GM23338 (cell line): ENCODE measurements at regions not wholly inside any gene's neighbourhood (a gene's known extent, or its start where the extent isn't known, plus 50 kb on each side); places are given as distances from the start of the nearest gene placed in this dataset.
A peak's percentile ranks its signal among the peaks of the same experiment; 100 is the strongest.

Experiments
- ATAC-seq: fragments of 200-7000 bp; cut with Tn5 transposase; 3 replicates; pipeline ENCODE4 v1.9.1; 2020
- DNase-seq: peaks from one replicate; pipeline ENCODE4 v3.0.0-alpha.2; 2015; ENCODE audit warnings: low spot score
- H2AFZ ChIP-seq: fragments of 200-600 bp; sonication (generic); 2 replicates; pipeline ENCODE4 v1.8.0; 2016; ENCODE audit warnings: antibody characterized with exemption, mild to moderate bottlenecking, moderate library complexity
- H3F3A ChIP-seq: fragments of 200-600 bp; sonication (generic); replicated peaks from 2 replicates; pipeline ENCODE4 v1.8.0; 2017; ENCODE audit warnings: antibody characterized with exemption, mixed run types, low read depth
- H3K27ac ChIP-seq: fragments of 200-600 bp; sonication (generic); 2 replicates; pipeline ENCODE4 v1.6.1; 2016; ENCODE audit warnings: low read depth
- H3K27me3 ChIP-seq: fragments of 200-600 bp; sonication (generic); 2 replicates; pipeline ENCODE4 v1.8.0; 2016; ENCODE audit warnings: mild to moderate bottlenecking, mixed run types, moderate library complexity; ENCODE audit not compliant: insufficient read depth
- H3K36me3 ChIP-seq: fragments of 200-600 bp; sonication (generic); 2 replicates; pipeline ENCODE4 v1.8.0; 2016; ENCODE audit warnings: mild to moderate bottlenecking; ENCODE audit not compliant: insufficient read depth
- H3K4me1 ChIP-seq: fragments of 200-600 bp; sonication (generic); 2 replicates; pipeline ENCODE4 v1.8.0; 2016; ENCODE audit warnings: mild to moderate bottlenecking, moderate library complexity; ENCODE audit not compliant: insufficient read depth
- H3K4me2 ChIP-seq: fragments of 200-600 bp; sonication (generic); 2 replicates; pipeline ENCODE4 v1.7.1; 2017; ENCODE audit warnings: mixed run types
- H3K4me3 ChIP-seq: fragments of 200-600 bp; sonication (generic); 2 replicates; pipeline ENCODE4 v1.6.1; 2016; ENCODE audit warnings: mixed run types
- H3K79me2 ChIP-seq: fragments of 200-600 bp; sonication (generic); replicated peaks from 2 replicates; pipeline ENCODE4 v1.8.0; 2017; ENCODE audit warnings: mild to moderate bottlenecking; ENCODE audit not compliant: insufficient read depth
- H3K9me2 ChIP-seq: fragments of 200-600 bp; sonication (generic); 2 replicates; pipeline ENCODE4 v1.8.0; 2017; ENCODE audit not compliant: insufficient read depth
- H4K20me1 ChIP-seq: fragments of 200-600 bp; sonication (generic); replicated peaks from 2 replicates; pipeline ENCODE4 v1.8.0; 2017; ENCODE audit warnings: mild to moderate bottlenecking; ENCODE audit not compliant: insufficient read depth
- H3K27ac Mint-ChIP-seq: 2 replicates; pipeline ENCODE4 v1.8.0; 2020; ENCODE audit warnings: inconsistent platforms, mild to moderate bottlenecking, moderate library complexity, mixed read lengths
- H3K27me3 Mint-ChIP-seq: 3 replicates; pipeline ENCODE4 v1.8.0; 2022; ENCODE audit warnings: low read depth, mild to moderate bottlenecking, moderate library complexity, mixed read lengths, inconsistent platforms; ENCODE audit not compliant: insufficient read depth, poor library complexity
- H3K36me3 Mint-ChIP-seq: 3 replicates; pipeline ENCODE4 v1.8.0; 2021; ENCODE audit warnings: low read depth, mild to moderate bottlenecking, inconsistent platforms, moderate library complexity, mixed read lengths
- H3K4me1 Mint-ChIP-seq: 3 replicates; pipeline ENCODE4 v1.8.0; 2020; ENCODE audit warnings: mild to moderate bottlenecking, inconsistent platforms, mixed read lengths
- H3K4me3 Mint-ChIP-seq: 3 replicates; pipeline ENCODE4 v1.8.0; 2021; ENCODE audit warnings: moderate library complexity, mild to moderate bottlenecking, inconsistent platforms, mixed read lengths
- H3K9me3 Mint-ChIP-seq: 3 replicates; pipeline ENCODE4 v1.8.0; 2020; ENCODE audit warnings: moderate library complexity, mild to moderate bottlenecking, inconsistent platforms, mixed read lengths
- CREB1 ChIP-seq: fragments of 250-450 bp; sonication (Bioruptor Pico); IDR thresholded peaks from 2 replicates; pipeline ENCODE4 v1.5.0; 2020; ENCODE audit warnings: low read depth, mild to moderate bottlenecking, moderate library complexity
- CTCF ChIP-seq, 2 experiments: fragments of 200-600 bp in 1 of 2; sonication (generic) in 1 of 2; conservative IDR thresholded peaks; 2 replicates each; pipeline versions ENCODE4 v1.5.1 to v1.6.1; 2016 to 2017; ENCODE audit warnings: antibody characterized with exemption in 2 of 2, low read depth in 2 of 2, mild to moderate bottlenecking in 2 of 2, moderate library complexity in 1 of 2
- ETS1 ChIP-seq: IDR thresholded peaks from 2 replicates; pipeline ENCODE4 v1.6.1; 2016; ENCODE audit warnings: antibody characterized with exemption
- EZH2 ChIP-seq: fragments of 200-600 bp; sonication (generic); IDR thresholded peaks from one replicate; pipeline ENCODE4 v1.8.0; 2017; ENCODE audit warnings: antibody characterized with exemption, mild to moderate bottlenecking, low read depth; ENCODE audit not compliant: unreplicated experiment
- EZH2phosphoT487 ChIP-seq: fragments of 200-600 bp; sonication (generic); IDR thresholded peaks from one replicate; pipeline ENCODE4 v1.8.1; 2018; ENCODE audit warnings: antibody characterized with exemption; ENCODE audit not compliant: unreplicated experiment
- JUNB ChIP-seq: IDR thresholded peaks from one replicate; pipeline ENCODE4 v1.6.1; 2016; ENCODE audit warnings: antibody characterized with exemption; ENCODE audit not compliant: unreplicated experiment
- NANOG ChIP-seq: IDR thresholded peaks from 2 replicates; pipeline ENCODE4 v1.6.1; 2016; ENCODE audit warnings: antibody characterized with exemption, borderline replicate concordance
- POLR2AphosphoS5 ChIP-seq: IDR thresholded peaks from 2 replicates; pipeline ENCODE4 v1.6.1; 2016; ENCODE audit warnings: antibody characterized with exemption, low read depth
- REST ChIP-seq: IDR thresholded peaks from one replicate; pipeline ENCODE4 v1.6.1; 2018; ENCODE audit warnings: antibody characterized with exemption; ENCODE audit not compliant: unreplicated experiment
- STAT1 ChIP-seq: IDR thresholded peaks from one replicate; pipeline ENCODE4 v1.6.1; 2016; ENCODE audit warnings: antibody characterized with exemption; ENCODE audit not compliant: unreplicated experiment
- ZNF114 ChIP-seq: fragments of 250-450 bp; sonication (Bioruptor Pico); IDR thresholded peaks from 2 replicates; pipeline ENCODE4 v1.5.0; 2020; ENCODE audit warnings: mild to moderate bottlenecking, moderate library complexity
- ZNF331 ChIP-seq: fragments of 250-450 bp; sonication (Bioruptor Pico); IDR thresholded peaks from 2 replicates; pipeline ENCODE4 v1.5.0; 2020; ENCODE audit warnings: low read depth, mild to moderate bottlenecking, moderate library complexity
- ZNF462 ChIP-seq: fragments of 250-450 bp; sonication (Bioruptor Pico); IDR thresholded peaks from 2 replicates; pipeline ENCODE4 v1.5.0; 2020; ENCODE audit warnings: mild to moderate bottlenecking, moderate library complexity

GRCh38 chr2:149744865-149745264, 157.3 kb upstream of the MMADHC start:
- H3K4me3 ChIP-seq, result no peak overlapping the region
- Mint-ChIP-seq H3K9me3 (no peaks in the 10 kb centered on the region), H3K27me3 (no peaks in the 10 kb centered on the region), H3K4me3 (no peak overlapping the region), H3K4me1 (peaks cover 7% of the 10 kb centered on the region), H3K36me3 (no peaks in the 10 kb centered on the region), H3K27ac (peak overlapping the region; percentile 54; the same call in 1 of the 2 replicates)
- no peak for ATAC-seq
- no peaks in the 10 kb centered on the region for H3K27me3 ChIP-seq
- H3K27ac ChIP-seq, result no peak overlapping the region
- H4K20me1 ChIP-seq, result no peaks in the 10 kb centered on the region
- no peak overlapping the region for H3K4me2 ChIP-seq
- DNase-seq, result no peak
- no peaks in the 10 kb centered on the region for H3K79me2 ChIP-seq
- H3F3A ChIP-seq, result no peaks in the 10 kb centered on the region
- no peaks in the 10 kb centered on the region for H3K4me1 ChIP-seq
- TF ChIP-seq EZH2phosphoT487 (no peak), ZNF331 (CRISPR knock-in tag) (no peak), ZNF114 (CRISPR knock-in tag) (no peak), POLR2AphosphoS5 (no peak), EZH2 (no peak), ETS1 (no peak), ZNF462 (CRISPR knock-in tag) (no peak), REST (no peak), CREB1 (CRISPR knock-in tag) (no peak), NANOG (no peak), JUNB (no peak), CTCF (conservative IDR thresholded peaks at IDR 0.05; ENCODE audit: low read depth in 2 of 2) (no peak), STAT1 (no peak)
- H2AFZ ChIP-seq, result 0 out of 2 replicates have a peak overlapping the region, but pooled peaks have one; percentile 67
- no peaks in the 10 kb centered on the region for H3K36me3 ChIP-seq
- peaks cover 8% of the 10 kb centered on the region; the same call in 1 of the 2 replicates for H3K9me2 ChIP-seq
